ENCODE measurements at regions not wholly inside any gene's neighbourhood (a gene's known extent, or its start where the extent isn't known, plus 50 kb on each side); places are given as distances from the start of the nearest gene placed in this dataset.

DNA sequence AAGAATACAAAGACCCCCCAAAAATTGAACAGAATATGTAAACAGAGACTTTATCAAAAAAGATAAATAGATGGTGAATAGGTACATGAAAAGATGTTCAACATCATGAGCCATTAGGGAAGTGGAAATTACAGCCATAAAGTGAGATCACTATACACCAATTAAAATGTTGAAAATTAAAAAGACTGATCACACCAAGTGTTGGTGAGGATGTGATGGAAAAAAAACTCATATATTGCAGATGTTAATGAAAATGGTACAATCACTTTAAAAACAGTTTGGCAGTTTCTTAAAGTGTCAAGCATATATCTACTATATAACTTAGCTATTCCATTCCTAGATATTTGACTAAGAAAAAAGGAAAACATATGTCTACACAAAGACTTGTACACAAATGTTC, 280.5 kb downstream of the DHX35 start:
- TF ChIP-seq, protein P1, sequence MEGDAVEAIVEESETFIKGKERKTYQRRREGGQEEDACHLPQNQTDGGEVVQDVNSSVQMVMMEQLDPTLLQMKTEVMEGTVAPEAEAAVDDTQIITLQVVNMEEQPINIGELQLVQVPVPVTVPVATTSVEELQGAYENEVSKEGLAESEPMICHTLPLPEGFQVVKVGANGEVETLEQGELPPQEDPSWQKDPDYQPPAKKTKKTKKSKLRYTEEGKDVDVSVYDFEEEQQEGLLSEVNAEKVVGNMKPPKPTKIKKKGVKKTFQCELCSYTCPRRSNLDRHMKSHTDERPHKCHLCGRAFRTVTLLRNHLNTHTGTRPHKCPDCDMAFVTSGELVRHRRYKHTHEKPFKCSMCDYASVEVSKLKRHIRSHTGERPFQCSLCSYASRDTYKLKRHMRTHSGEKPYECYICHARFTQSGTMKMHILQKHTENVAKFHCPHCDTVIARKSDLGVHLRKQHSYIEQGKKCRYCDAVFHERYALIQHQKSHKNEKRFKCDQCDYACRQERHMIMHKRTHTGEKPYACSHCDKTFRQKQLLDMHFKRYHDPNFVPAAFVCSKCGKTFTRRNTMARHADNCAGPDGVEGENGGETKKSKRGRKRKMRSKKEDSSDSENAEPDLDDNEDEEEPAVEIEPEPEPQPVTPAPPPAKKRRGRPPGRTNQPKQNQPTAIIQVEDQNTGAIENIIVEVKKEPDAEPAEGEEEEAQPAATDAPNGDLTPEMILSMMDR (conservative IDR thresholded peaks at IDR 0.05; ENCODE audit: low read length): no peak
- no peak for TF ChIP-seq EZH2phosphoT487 (IDR thresholded peaks at IDR 0.05; ENCODE audit: borderline replicate concordance)
